ENCODE measurements at regions not wholly inside any gene's neighbourhood (a gene's known extent, or its start where the extent isn't known, plus 50 kb on each side); places are given as distances from the start of the nearest gene placed in this dataset.

DNA sequence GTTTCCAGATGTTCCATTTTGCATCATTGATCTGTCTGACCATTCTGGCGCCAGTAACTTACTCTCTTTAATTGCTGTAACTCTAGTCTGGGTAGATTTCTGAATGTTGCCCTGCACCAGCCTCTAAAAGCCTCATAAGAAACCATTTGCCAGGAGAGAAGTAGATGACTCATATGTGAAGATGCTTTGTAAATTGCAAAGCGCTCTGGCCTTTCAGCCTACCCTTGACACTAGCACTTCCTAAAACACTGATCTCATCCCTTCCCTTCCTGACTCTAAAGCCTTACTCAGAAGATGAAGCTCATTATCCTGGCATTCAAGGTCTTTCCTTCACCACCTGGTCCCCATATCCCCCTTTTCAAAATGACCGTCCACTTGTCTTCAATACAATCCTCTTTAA is 193.2 kb upstream of the MEX3C start:
- no peak overlapping the region for H3K9ac ChIP-seq (replicated peaks in 1 of 4; ENCODE audit: extremely low read depth in 1 of 4, low read depth in 3 of 4, low read length in 3 of 4)
- no peaks in the 10 kb centered on the region for H4K20me1 ChIP-seq (replicated peaks in 1 of 2; ENCODE audit: control insufficient read depth in 1 of 2, insufficient read depth in 2 of 2, low read length in 2 of 2)
- H4K8ac ChIP-seq (ENCODE audit: extremely low read depth, insufficient read depth, low read length): no peak overlapping the region
- ChIA-PET CTCF (ENCODE audit: partially characterized antibody) (interaction anchor here (0.6 kb wide), 1 partner anchor 548 kb away, joined by 3 read pairs; no protein-coding TSS in a partner anchor), POLR2A (ENCODE audit: partially characterized antibody) (no interaction called here)
- H4K5ac ChIP-seq (ENCODE audit: insufficient read length, low read depth, low read length): no peak overlapping the region
- H2BK20ac ChIP-seq (ENCODE audit: low read length): no peak overlapping the region
- H3K4ac ChIP-seq (replicated peaks; ENCODE audit: insufficient read length, low read depth, low read length): no peak overlapping the region
- no peak for FAIRE-seq
- no peak overlapping the region; the same call in 1 of the 2 replicates for H2AK5ac ChIP-seq (ENCODE audit: low read depth, low read length)
- no peaks in the 10 kb centered on the region for H3K23me2 ChIP-seq (ENCODE audit: low read depth, low read length)
- no peak overlapping the region for H3K23ac ChIP-seq (ENCODE audit: insufficient read length)
- H4K91ac ChIP-seq (replicated peaks; ENCODE audit: insufficient read length, low read length): no peak overlapping the region
- H3K4me3 ChIP-seq (ENCODE audit: extremely low read depth in 1 of 4, insufficient read depth in 2 of 4, low read depth in 3 of 4, low read length in 4 of 4): no peak overlapping the region
- H2AFZ ChIP-seq (ENCODE audit: low read length): peak overlapping the region; percentile 26; the same call in 1 of the 2 replicates
- TF ChIP-seq RBBP5 (IDR thresholded peaks at IDR 0.05; ENCODE audit: borderline replicate concordance, low read depth, low read length): no peak
- TF ChIP-seq, protein P1, sequence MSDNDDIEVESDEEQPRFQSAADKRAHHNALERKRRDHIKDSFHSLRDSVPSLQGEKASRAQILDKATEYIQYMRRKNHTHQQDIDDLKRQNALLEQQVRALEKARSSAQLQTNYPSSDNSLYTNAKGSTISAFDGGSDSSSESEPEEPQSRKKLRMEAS (IDR thresholded peaks at IDR 0.05): no peak
- no peak overlapping the region for H2BK15ac ChIP-seq (ENCODE audit: low read length)
- H3K56ac ChIP-seq (replicated peaks; ENCODE audit: insufficient read length, low read depth, low read length): no peak overlapping the region
- no peak overlapping the region for H3K18ac ChIP-seq (ENCODE audit: extremely low read depth, low read length)
- no peak for DNase-seq (ENCODE audit: low read depth in 1 of 2, low spot score in 2 of 2)
- no peaks in the 10 kb centered on the region for H3K79me1 ChIP-seq (ENCODE audit: low read depth, low read length)
- H3K4me1 ChIP-seq (replicated peaks in 1 of 4; ENCODE audit: control insufficient read depth in 3 of 4, insufficient read depth in 4 of 4, low read length in 3 of 4): no peaks in the 10 kb centered on the region
- no peak overlapping the region for H2BK5ac ChIP-seq (ENCODE audit: low read depth, low read length)
- no peak overlapping the region for H3K4me2 ChIP-seq (ENCODE audit: insufficient read depth in 1 of 2, low read depth in 2 of 2, low read length in 2 of 2)
- H2BK120ac ChIP-seq (replicated peaks; ENCODE audit: low read depth, low read length): no peak overlapping the region
- H3K9me3 ChIP-seq (ENCODE audit: insufficient read depth in 2 of 2, low read depth in 1 of 2, low read length in 1 of 2): peaks cover 0 to 7% of the 10 kb centered on the region in 2 experiments; a peak in 2 of 4 replicates
- H3K14ac ChIP-seq (ENCODE audit: insufficient read length): no peak overlapping the region
- 94% methylated on average over 3 of the region's 3 CpGs; no CpG with 5 or more reads in 1 of the 2 experiments for WGBS, 2 experiments (ENCODE audit: extremely low coverage in 1 of 2, insufficient coverage in 1 of 2, insufficient read length in 1 of 2, insufficient replicate concordance in 2 of 2, low coverage in 1 of 2, low lambda C conversion rate in 2 of 2, missing lambda C conversion rate in 1 of 2)
- H3K27me3 ChIP-seq (replicated peaks in 1 of 4; ENCODE audit: control insufficient read depth in 3 of 4, extremely low read depth in 1 of 4, insufficient read depth in 3 of 4, low read length in 3 of 4): no peaks in the 10 kb centered on the region
- H3K36me3 ChIP-seq (ENCODE audit: control insufficient read depth in 2 of 4, insufficient read depth in 4 of 4, low read length in 3 of 4): no peaks in the 10 kb centered on the region
- no peaks in the 10 kb centered on the region for H3K79me2 ChIP-seq (ENCODE audit: control insufficient read depth in 1 of 2, insufficient read depth in 2 of 2, low read length in 2 of 2)
- H3K27ac ChIP-seq (ENCODE audit: low read depth, low read length): no peak overlapping the region
- no peak overlapping the region for H2BK12ac ChIP-seq (ENCODE audit: low read depth, low read length)
